DND-41 (cell line): ENCODE measurements at regions not wholly inside any gene's neighbourhood (a gene's known extent, or its start where the extent isn't known, plus 50 kb on each side); places are given as distances from the start of the nearest gene placed in this dataset.

ENCODE experiments used
- CTCF ChIP-seq: IDR thresholded peaks from 2 replicates; pipeline ENCODE4 v1.5.1; 2012; ENCODE audit warnings: borderline replicate concordance, low read length, moderate library complexity, mild to moderate bottlenecking; ENCODE audit not compliant: poor library complexity, severe bottlenecking; ENCODE audit errors: extremely low read depth
- EZH2 ChIP-seq: IDR thresholded peaks from 3 replicates; pipeline ENCODE4 v1.6.1; 2012; ENCODE audit warnings: borderline replicate concordance, low read depth, mild to moderate bottlenecking, moderate library complexity, low read length, inconsistent platforms; ENCODE audit not compliant: severe bottlenecking

DNA sequence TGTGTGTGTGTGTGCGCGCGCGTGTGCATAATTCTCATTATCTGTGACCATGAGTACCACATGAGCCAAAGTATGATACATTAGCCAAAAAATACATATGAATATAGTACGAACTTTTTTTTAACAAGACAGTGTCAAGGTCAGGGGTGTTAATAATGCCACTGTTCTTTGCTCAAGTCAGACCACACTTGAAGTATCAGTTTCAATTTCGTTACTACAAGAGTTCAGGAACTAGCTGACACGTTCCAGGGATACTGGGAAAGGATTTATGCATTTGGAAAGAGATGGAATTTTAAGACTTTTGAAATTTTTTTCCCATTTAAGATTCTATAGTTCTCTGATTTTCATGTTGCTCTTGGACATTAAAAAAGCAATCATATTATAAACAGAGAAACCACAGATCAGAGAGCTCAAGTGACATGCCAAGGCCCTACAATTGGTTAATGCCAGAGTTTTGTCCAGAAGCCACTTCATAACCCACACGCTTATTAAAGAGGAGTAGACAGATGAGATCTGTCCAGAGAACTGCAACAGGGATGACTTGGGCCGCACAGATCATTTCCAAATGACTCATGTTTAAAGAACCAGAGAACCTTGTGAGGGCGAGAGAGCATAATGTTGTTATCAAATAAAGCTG is 718.8 kb upstream of the SGCG start:
- TF ChIP-seq CTCF (no peak), EZH2 (no peak)
